Heart left ventricle (tissue), 16 donors: ENCODE measurements at regions not wholly inside any gene's neighbourhood (a gene's known extent, or its start where the extent isn't known, plus 50 kb on each side); places are given as distances from the start of the nearest gene placed in this dataset.
"Not testable (repeated sequence)": the region's sequence is repeated elsewhere in the genome, so short reads cannot be mapped to it uniquely, and the experiment has no call there.

Experiments
- ATAC-seq, 4 donors: fragments of 200-7000 bp; cut with Tn5 transposase; one replicate each; pipeline ENCODE4 v1.9.1; 2020 to 2022; ENCODE audit warnings: moderate library complexity in 4 of 4, mild to moderate bottlenecking in 3 of 4, moderate number of reproducible peaks in 1 of 4
- DNase-seq, 5 donors: peaks; one replicate each; pipeline ENCODE4 v3.0.0-alpha.2; 2020
- H3K27ac ChIP-seq, 12 donors: fragments of 200-600 bp; sonication (generic) in 4 of 12; one replicate each; pipeline versions ENCODE4 v1.5.0 to v1.8.0; 2016 to 2022; ENCODE audit warnings: mild to moderate bottlenecking in 2 of 12
- H3K27me3 ChIP-seq, 9 donors: fragments of 200-600 bp; sonication (generic) in 2 of 9; one replicate each; pipeline versions ENCODE4 v1.5.1 to v1.8.0; 2016 to 2022; ENCODE audit warnings: mild to moderate bottlenecking in 3 of 9
- H3K36me3 ChIP-seq, 9 donors: fragments of 200-600 bp; sonication (generic) in 2 of 9; one replicate each; pipeline versions ENCODE4 v1.5.0 to v1.8.0; 2018 to 2022; ENCODE audit warnings: mild to moderate bottlenecking in 2 of 9
- H3K4me1 ChIP-seq, 12 donors: fragments of 200-600 bp; sonication (generic) in 4 of 12; one replicate each; pipeline versions ENCODE4 v1.5.0 to v1.8.0; 2016 to 2022; ENCODE audit warnings: mild to moderate bottlenecking in 3 of 12
- H3K4me3 ChIP-seq, 12 donors: fragments of 200-600 bp; sonication (generic) in 4 of 12; one replicate each; pipeline versions ENCODE4 v1.5.0 to v1.8.0; 2017 to 2022; ENCODE audit warnings: mild to moderate bottlenecking in 9 of 12, moderate library complexity in 4 of 12
- H3K9me3 ChIP-seq, 12 donors: fragments of 200-600 bp; sonication (generic) in 4 of 12; one replicate each; pipeline versions ENCODE4 v1.5.0 to v1.8.0; 2016 to 2022; ENCODE audit warnings: mild to moderate bottlenecking in 1 of 12
- POLR2A ChIP-seq, 2 donors: fragments of 450-650 bp; IDR thresholded peaks; one replicate each; pipeline ENCODE4 v1.6.1; 2017; ENCODE audit warnings: antibody characterized with exemption in 2 of 2, mild to moderate bottlenecking in 2 of 2, moderate library complexity in 2 of 2
- whole genome bisulfite sequencing, 4 donors: extraction: QIAGEN DNeasy Blood & Tissue Kit in 2 of 4; methylation state at CpG; one replicate each; pipeline versions ENCODE4 v1.1.5 to v1.1.7; 2013 to 2018; 5-methylcytosine and 5-hydroxymethylcytosine counted together
- intact Hi-C, 10 donors: fragments of 100-400 bp; cut with DNase I; formaldehyde crosslinking; loops; one replicate each; pipeline versions ENCODE4 v1.11.1 to v1.14.2; 2022
- TF ChIP-seq, protein P1 (sequence below), 12 donors: fragments of 200-600 bp; sonication (generic) in 4 of 12; IDR thresholded peaks; one replicate each; pipeline versions ENCODE4 v1.5.0 to v1.8.0; 2018 to 2022; ENCODE audit warnings: antibody characterized with exemption in 12 of 12, mild to moderate bottlenecking in 5 of 12
- donor health status: ischemic (EF 13 %, LVEDD 7.1; RV severe dilation, severe dysfunction).
- donor health status: healthy with polysubstance abuse.
- donor health status: DM: no; HTN: yes; CAD: no.
- donor health status: DM: no; HTN: no; CAD: no.
- donor health status: ischemic (EF 25% LVEDD 6.9; RV normal size, moderate dysfunction).
- donor health status: ischemic (EF 25% LVEDD 5.7; RV mildly dilated, moderate dysfunction).
- donor health status: healthy.
- donor health status: DM: yes; HTN: yes; CAD: no.
- donor health status: ischemic (EF 35%, LVEDD 5.7; RV mildly dilated, moderate dysfunction).
- donor health status: nonischemic (EF 11% LVEDD 7.7; RV severe dilation, severe dysfunction).
- donor health status: DM: yes; HTN: yes; CAD: no.
- donor health status: PGD.
- donor health status: ischemic (EF 29% LVEDD 5.4; RV normal size, mild dysfunction).
- donor health status: nonischemic (EF 23%, LVEDD 6.1; RV moderate dilation, normal function).

DNA sequence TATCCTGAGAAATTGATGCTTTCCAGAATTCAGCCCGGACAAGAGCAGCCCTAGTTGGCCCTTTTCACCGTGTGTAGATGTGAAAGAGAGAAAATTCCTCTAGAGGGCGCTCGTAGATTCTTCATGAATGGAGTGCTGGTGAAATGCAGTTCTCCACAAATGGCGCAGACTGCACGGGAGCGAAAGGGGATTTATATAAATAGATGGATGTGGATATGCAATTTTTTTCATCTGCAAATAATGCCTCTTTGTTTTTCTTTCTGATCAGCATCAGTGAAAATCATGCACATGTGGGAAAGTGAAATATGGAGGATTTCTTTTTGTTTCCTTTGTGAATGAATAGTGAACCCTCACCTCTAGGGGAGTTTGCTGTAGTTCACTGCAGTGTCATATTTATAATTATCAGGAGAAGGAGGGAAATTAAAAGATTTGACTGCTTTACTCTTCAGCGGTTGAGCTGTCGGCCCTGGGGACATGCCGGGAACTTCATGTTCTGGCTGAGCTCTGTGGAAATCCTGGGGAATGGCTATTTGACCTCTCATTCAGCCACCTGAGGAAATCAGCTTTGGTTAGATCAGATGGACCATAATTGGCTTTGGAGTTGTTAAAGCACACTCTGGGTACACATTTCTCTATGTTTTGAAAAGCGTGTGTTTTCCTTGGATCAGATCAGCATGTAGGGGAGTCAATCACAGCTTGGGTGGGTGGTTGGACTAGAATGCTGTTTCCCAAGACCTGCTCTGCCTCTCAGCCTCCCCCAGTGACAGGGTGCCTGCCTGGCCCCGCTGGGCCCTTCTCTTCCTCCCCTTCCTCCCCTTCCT, 115.0 kb upstream of the SHISA3 start:
- intact Hi-C loops, result loop anchor here in 9 of 10 donors (1.0 to 10.0 kb wide), 11 partner anchors 83 to 583 kb away; partner anchors contain the start of gene SHISA3 (in 2 of the 9)
- H3K27me3 ChIP-seq, result peaks cover 0 to 3% (median 0%) of the 10 kb centered on the region in 9 donors
- WGBS, 4 donors, result 16 to 23% (median 17%) methylated on average over 12 of the region's 12 CpGs
- H3K36me3 ChIP-seq, result no peaks in the 10 kb centered on the region
- DNase-seq (peak in 3 of 5 donors; percentile 39 to 49 (median 42)), ATAC-seq (peak; percentile 62 to 95 (median 90))
- no peak for TF ChIP-seq POLR2A (IDR thresholded peaks at IDR 0.05)
- TF ChIP-seq, protein P1, sequence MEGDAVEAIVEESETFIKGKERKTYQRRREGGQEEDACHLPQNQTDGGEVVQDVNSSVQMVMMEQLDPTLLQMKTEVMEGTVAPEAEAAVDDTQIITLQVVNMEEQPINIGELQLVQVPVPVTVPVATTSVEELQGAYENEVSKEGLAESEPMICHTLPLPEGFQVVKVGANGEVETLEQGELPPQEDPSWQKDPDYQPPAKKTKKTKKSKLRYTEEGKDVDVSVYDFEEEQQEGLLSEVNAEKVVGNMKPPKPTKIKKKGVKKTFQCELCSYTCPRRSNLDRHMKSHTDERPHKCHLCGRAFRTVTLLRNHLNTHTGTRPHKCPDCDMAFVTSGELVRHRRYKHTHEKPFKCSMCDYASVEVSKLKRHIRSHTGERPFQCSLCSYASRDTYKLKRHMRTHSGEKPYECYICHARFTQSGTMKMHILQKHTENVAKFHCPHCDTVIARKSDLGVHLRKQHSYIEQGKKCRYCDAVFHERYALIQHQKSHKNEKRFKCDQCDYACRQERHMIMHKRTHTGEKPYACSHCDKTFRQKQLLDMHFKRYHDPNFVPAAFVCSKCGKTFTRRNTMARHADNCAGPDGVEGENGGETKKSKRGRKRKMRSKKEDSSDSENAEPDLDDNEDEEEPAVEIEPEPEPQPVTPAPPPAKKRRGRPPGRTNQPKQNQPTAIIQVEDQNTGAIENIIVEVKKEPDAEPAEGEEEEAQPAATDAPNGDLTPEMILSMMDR (IDR thresholded peaks at IDR 0.05), result peak; percentile 66 to 83 (median 80)
- no peaks in the 10 kb centered on the region for H3K9me3 ChIP-seq
- peak overlapping the region in 3 of 12 donors; percentile 8 to 28 (median 8) for H3K4me3 ChIP-seq
- H3K4me1 ChIP-seq, result peaks cover 0 to 11% (median 0%) of the 10 kb centered on the region in 12 donors
- H3K27ac ChIP-seq, result peak overlapping the region in 1 of 12 donors; percentile 49

DNA sequence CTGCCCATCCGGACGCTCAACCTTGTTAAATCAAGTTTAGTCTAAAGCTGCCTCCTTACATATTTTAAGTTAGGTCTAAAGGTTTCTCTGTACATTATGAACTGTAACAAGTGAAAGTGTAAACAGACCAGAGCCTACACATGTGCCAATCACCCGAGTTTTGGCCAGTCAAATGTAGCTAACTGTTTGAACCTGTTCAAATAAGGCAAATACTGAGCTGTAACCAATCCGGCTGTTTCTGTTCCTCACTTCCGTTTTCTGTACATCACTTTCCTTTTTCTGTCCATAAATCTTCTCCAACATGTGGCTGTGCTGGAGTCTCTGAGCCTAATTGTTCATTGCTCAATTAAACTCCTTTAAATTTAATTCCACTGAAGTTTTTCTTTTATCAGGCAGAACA, 113.3 kb upstream of the SHISA3 start:
- Histone ChIP-seq H3K9me3 (no peaks in the 10 kb centered on the region), H3K4me1 (peaks cover 0 to 11% (median 0%) of the 10 kb centered on the region in 12 donors), H3K27ac (no peak overlapping the region), H3K27me3 (peaks cover 0 to 3% (median 0%) of the 10 kb centered on the region in 9 donors), H3K36me3 (no peaks in the 10 kb centered on the region), H3K4me3 (no peak overlapping the region)
- TF ChIP-seq POLR2A (IDR thresholded peaks at IDR 0.05), result no peak
- TF ChIP-seq, protein P1 (IDR thresholded peaks at IDR 0.05), result no peak
- intact Hi-C loops, result loop anchor here in 5 of 10 donors (5.0 to 10.0 kb wide), 7 partner anchors 81 to 581 kb away; partner anchors contain the start of gene SHISA3 (in 2 of the 5)
- no peak for ATAC-seq
- 84 to 89% (median 87%) methylated on average over 5 of the region's 5 CpGs for WGBS, 4 donors
- DNase-seq, result no peak

- H3K36me3 ChIP-seq, DNase-seq, H3K4me1 ChIP-seq, ATAC-seq, H3K27ac ChIP-seq, H3K9me3 ChIP-seq, H3K27me3 ChIP-seq, H3K4me3 ChIP-seq: not testable (repeated sequence)
- intact Hi-C loops, result loop anchor here in 4 of 10 donors (10.0 kb wide), 4 partner anchors 76 to 576 kb away; partner anchors contain the start of gene SHISA3 (in 2 of the 4)
- WGBS, 4 donors, result 83 to 85% (median 84%) methylated on average over 5 of the region's 5 CpGs
Measured at GRCh38 chr4:42288876-42289275, 108.4 kb upstream of the SHISA3 start.

DNA sequence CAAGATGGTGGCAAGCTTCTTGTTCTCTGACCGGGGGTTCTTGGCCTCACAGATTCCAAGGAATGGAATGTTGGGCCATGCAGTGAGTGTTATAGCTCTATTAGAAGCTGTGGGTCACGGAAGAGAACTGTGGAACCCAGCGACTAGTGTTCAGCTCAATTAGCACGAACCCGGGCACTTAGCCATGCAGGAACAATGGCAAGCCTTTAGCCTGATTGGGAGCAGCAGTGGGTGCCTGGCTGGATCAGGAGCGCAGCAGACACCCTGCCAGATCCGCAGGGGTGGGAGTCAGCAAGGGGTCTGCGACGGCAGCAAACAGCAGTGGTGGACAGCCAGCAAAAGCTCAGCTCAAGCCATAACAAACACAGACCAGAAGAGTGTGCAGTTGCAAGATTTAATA, 105.1 kb upstream of the SHISA3 start:
- H3K27me3 ChIP-seq, ATAC-seq, H3K4me1 ChIP-seq, H3K36me3 ChIP-seq, H3K27ac ChIP-seq, H3K9me3 ChIP-seq, intact Hi-C loops, DNase-seq, H3K4me3 ChIP-seq: not testable (repeated sequence)
- WGBS, 4 donors, result 84 to 90% (median 89%) methylated on average over 9 of the region's 9 CpGs

DNA sequence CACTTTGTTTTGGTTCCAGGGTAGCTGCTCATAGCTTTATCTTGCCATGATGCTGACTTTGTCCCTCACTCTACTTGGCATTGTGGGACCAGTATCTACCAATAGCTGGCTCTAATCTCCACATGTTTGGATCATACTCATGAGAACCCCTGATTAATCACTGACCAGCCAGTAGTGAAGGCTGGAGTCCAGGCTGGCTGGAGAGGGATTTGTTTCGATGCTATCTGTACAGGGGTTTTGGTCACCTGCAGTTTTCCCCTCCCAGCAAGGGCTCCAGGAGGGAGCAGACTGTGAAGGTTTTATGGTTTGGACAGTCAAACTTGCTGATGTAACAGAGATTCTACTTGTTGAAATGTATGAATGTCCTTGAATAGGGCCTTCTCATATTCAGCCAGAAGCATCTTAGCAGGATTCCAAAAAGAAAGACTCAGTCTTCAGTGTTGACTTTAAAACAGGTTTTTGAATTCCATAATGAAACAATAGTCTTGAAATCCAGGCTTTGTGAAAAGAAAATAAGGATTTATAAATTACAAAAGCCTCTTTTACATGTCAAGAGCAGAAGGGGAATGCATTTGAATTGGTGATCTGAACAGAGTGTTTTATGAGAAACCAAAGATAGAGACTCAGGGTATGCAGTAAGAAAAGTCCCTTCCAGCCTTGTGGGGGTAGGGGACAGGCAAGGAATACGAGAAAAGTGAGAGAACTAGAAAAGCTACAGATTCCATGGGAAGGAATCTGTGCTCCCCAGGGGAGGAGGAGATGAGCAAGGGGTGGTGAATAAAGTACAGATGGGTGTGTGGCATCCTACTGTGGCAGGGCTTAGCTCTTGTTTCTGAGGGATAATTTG, 103.1 kb upstream of the SHISA3 start:
- H3K36me3 ChIP-seq, result no peaks in the 10 kb centered on the region
- ATAC-seq (no peak), DNase-seq (no peak)
- H3K27me3 ChIP-seq, result no peaks in the 10 kb centered on the region
- no peak overlapping the region for H3K27ac ChIP-seq
- TF ChIP-seq, protein P1 (IDR thresholded peaks at IDR 0.05), result no peak
- no peak for TF ChIP-seq POLR2A (IDR thresholded peaks at IDR 0.05)
- no peak overlapping the region for H3K4me3 ChIP-seq
- intact Hi-C loops, result no loop called here
- no peaks in the 10 kb centered on the region for H3K4me1 ChIP-seq
- no peaks in the 10 kb centered on the region for H3K9me3 ChIP-seq
- 60 to 75% (median 63%) methylated on average over 2 of the region's 2 CpGs for WGBS, 4 donors
